ENCODE measurements at regions not wholly inside any gene's neighbourhood (a gene's known extent, or its start where the extent isn't known, plus 50 kb on each side); places are given as distances from the start of the nearest gene placed in this dataset.

DNA sequence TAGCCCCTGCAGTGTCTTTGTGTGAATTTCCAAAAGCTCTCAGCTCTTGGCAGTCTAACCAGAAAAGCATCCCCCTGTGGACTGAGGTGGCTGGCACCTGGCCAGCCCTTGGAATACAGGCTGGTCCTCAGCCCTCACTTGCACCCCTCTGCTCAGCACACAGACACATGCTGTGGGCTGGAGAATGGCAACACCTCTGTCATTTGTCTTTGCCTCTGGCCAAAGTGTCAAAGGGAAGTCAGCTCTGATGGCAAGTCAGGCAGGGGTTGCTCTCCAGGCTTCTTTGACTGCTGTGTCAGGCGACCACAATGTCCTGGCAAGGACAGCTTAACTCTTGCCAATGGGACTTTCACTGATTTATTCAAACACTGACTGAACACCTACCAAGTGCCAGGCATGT lies 724.8 kb downstream of the INHBA start:
- no peak for TF ChIP-seq EZH2phosphoT487 (IDR thresholded peaks at IDR 0.05; ENCODE audit: borderline replicate concordance)
- TF ChIP-seq CTCF (conservative IDR thresholded peaks at IDR 0.05; ENCODE audit: low read length) = no peak
